ENCODE measurements at regions not wholly inside any gene's neighbourhood (a gene's known extent, or its start where the extent isn't known, plus 50 kb on each side); places are given as distances from the start of the nearest gene placed in this dataset.

DNA sequence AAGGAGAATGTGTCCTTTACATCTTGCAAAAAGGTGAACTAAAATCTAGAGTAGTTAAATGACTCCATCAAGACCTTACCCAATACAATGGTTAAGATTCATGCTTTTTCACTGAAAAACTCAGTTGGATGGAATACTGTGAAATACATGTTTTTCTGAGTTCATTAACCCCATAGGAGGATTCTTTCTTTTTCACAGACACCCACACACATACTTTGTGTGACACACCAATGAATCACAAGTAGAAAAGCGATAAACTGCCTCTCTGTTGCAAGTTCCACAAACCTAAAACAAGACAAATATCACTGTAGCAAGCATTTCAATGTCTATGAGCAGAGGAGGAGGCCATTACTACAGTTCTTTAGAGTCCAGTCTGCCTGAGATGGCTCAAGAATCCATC lies 258.8 kb upstream of the CDH5 start:
- Histone ChIP-seq H3K14ac (ENCODE audit: insufficient read length) (no peak overlapping the region), H3K18ac (ENCODE audit: extremely low read depth, low read length) (no peak overlapping the region), H3K9me3 (ENCODE audit: insufficient read depth in 2 of 2, low read depth in 1 of 2, low read length in 1 of 2) (no peaks in the 10 kb centered on the region; a peak in 1 of 4 replicates), H3K4me3 (ENCODE audit: extremely low read depth in 1 of 4, insufficient read depth in 2 of 4, low read depth in 3 of 4, low read length in 4 of 4) (no peak overlapping the region), H3K4me1 (replicated peaks in 1 of 4; ENCODE audit: control insufficient read depth in 3 of 4, insufficient read depth in 4 of 4, low read length in 3 of 4) (no peaks in the 10 kb centered on the region), H3K36me3 (ENCODE audit: control insufficient read depth in 2 of 4, insufficient read depth in 4 of 4, low read length in 3 of 4) (no peaks in the 10 kb centered on the region), H2BK5ac (ENCODE audit: low read depth, low read length) (no peak overlapping the region), H3K4me2 (ENCODE audit: insufficient read depth in 1 of 2, low read depth in 2 of 2, low read length in 2 of 2) (no peak overlapping the region), H3K79me2 (ENCODE audit: control insufficient read depth in 1 of 2, insufficient read depth in 2 of 2, low read length in 2 of 2) (no peaks in the 10 kb centered on the region), H2AK5ac (ENCODE audit: low read depth, low read length) (no peak overlapping the region), H3K9ac (replicated peaks in 1 of 4; ENCODE audit: extremely low read depth in 1 of 4, low read depth in 3 of 4, low read length in 3 of 4) (no peak overlapping the region), H2BK12ac (ENCODE audit: low read depth, low read length) (no peak overlapping the region), H3K56ac (replicated peaks; ENCODE audit: insufficient read length, low read depth, low read length) (no peak overlapping the region), H3K79me1 (ENCODE audit: low read depth, low read length) (no peaks in the 10 kb centered on the region), H3K27me3 (replicated peaks in 1 of 4; ENCODE audit: control insufficient read depth in 3 of 4, extremely low read depth in 1 of 4, insufficient read depth in 3 of 4, low read length in 3 of 4) (no peaks in the 10 kb centered on the region), H3K23ac (ENCODE audit: insufficient read length) (no peak overlapping the region), H4K20me1 (replicated peaks in 1 of 2; ENCODE audit: control insufficient read depth in 1 of 2, insufficient read depth in 2 of 2, low read length in 2 of 2) (no peaks in the 10 kb centered on the region), H4K91ac (replicated peaks; ENCODE audit: insufficient read length, low read length) (no peak overlapping the region), H2BK15ac (ENCODE audit: low read length) (no peak overlapping the region), H2BK20ac (ENCODE audit: low read length) (no peak overlapping the region), H2AFZ (ENCODE audit: low read length) (no peak overlapping the region), H4K8ac (ENCODE audit: extremely low read depth, insufficient read depth, low read length) (no peak overlapping the region), H4K5ac (ENCODE audit: insufficient read length, low read depth, low read length) (no peak overlapping the region), H3K4ac (replicated peaks; ENCODE audit: insufficient read length, low read depth, low read length) (no peak overlapping the region), H2BK120ac (replicated peaks; ENCODE audit: low read depth, low read length) (no peak overlapping the region), H3K23me2 (ENCODE audit: low read depth, low read length) (no peaks in the 10 kb centered on the region), H3K27ac (ENCODE audit: low read depth, low read length) (no peak overlapping the region)
- no peak for FAIRE-seq
- no peak for DNase-seq (ENCODE audit: low read depth in 1 of 2, low spot score in 2 of 2)
- POLR2A ChIA-PET (ENCODE audit: partially characterized antibody), result no interaction called here
- CTCF ChIA-PET (ENCODE audit: partially characterized antibody), result no interaction called here
- 100% methylated on average over 1 of the region's 1 CpG; no CpG with 5 or more reads in 1 of the 2 experiments for WGBS, 2 experiments (ENCODE audit: extremely low coverage in 1 of 2, insufficient coverage in 1 of 2, insufficient read length in 1 of 2, insufficient replicate concordance in 2 of 2, low coverage in 1 of 2, low lambda C conversion rate in 2 of 2, missing lambda C conversion rate in 1 of 2)
- TF ChIP-seq SP1 (IDR thresholded peaks at IDR 0.05; ENCODE audit: low read depth, low read length) (no peak), TEAD4 (IDR thresholded peaks at IDR 0.05; ENCODE audit: low read depth, low read length) (no peak), SAP30 (IDR thresholded peaks at IDR 0.05; ENCODE audit: insufficient read depth, insufficient replicate concordance, low read length) (no peak), SRF (IDR thresholded peaks at IDR 0.05; ENCODE audit: low read depth, low read length) (no peak), RAD21 (IDR thresholded peaks at IDR 0.05 in 1 of 2, conservative IDR thresholded peaks at IDR 0.05 in 1 of 2; ENCODE audit: low read depth in 2 of 2, low read length in 2 of 2) (no peak), ASH2L (IDR thresholded peaks at IDR 0.05; ENCODE audit: low read length) (no peak), TBP (IDR thresholded peaks at IDR 0.05; ENCODE audit: low read depth, low read length) (no peak), USF2 (IDR thresholded peaks at IDR 0.05; ENCODE audit: low read length) (no peak), E2F6 (IDR thresholded peaks at IDR 0.05) (no peak), TCF12 (IDR thresholded peaks at IDR 0.05; ENCODE audit: low read depth, low read length) (no peak), SIRT6 (IDR thresholded peaks at IDR 0.05; ENCODE audit: low read length) (no peak)
- TF ChIP-seq, protein P1, sequence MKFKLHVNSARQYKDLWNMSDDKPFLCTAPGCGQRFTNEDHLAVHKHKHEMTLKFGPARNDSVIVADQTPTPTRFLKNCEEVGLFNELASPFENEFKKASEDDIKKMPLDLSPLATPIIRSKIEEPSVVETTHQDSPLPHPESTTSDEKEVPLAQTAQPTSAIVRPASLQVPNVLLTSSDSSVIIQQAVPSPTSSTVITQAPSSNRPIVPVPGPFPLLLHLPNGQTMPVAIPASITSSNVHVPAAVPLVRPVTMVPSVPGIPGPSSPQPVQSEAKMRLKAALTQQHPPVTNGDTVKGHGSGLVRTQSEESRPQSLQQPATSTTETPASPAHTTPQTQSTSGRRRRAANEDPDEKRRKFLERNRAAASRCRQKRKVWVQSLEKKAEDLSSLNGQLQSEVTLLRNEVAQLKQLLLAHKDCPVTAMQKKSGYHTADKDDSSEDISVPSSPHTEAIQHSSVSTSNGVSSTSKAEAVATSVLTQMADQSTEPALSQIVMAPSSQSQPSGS (IDR thresholded peaks at IDR 0.05; ENCODE audit: low read length), result no peak

Measured in H1 (cell line).